Endothelial cell of umbilical vein (primary cell): ENCODE measurements at regions not wholly inside any gene's neighbourhood (a gene's known extent, or its start where the extent isn't known, plus 50 kb on each side); places are given as distances from the start of the nearest gene placed in this dataset.

Source experiments
- BruUV-seq: library from RNA; stranded (reverse); fragments of 400-500 nt; replicated peaks from 2 replicates; lab custom pipeline; 2021; lab: Mats Ljungman, UMichigan
- CTCF ChIA-PET: fragments of 300-600, 350-600 bp; sonication (Branson Sonifier 250); formaldehyde crosslinking; loops from one replicate; lab custom pipeline; 2021; ENCODE audit warnings: antibody characterized with exemption, inconsistent platforms; lab: Charles Lee
- POLR2A ChIA-PET: fragments of 300-600, 350-600 bp; sonication (Branson Sonifier 250); formaldehyde crosslinking; loops from one replicate; lab custom pipeline; 2021; ENCODE audit warnings: antibody characterized with exemption, inconsistent platforms; lab: Charles Lee
- DNase-seq: peaks from one replicate; pipeline ENCODE4 v3.0.0-alpha.2; 2011; ENCODE audit warnings: low read depth, low spot score
- FAIRE-seq: peaks from 2 replicates; lab custom pipeline; 2011; peaks lifted over from hg19 to GRCh38; lab: Jason Lieb, UNC
- H2AFZ ChIP-seq: 2 replicates; pipeline ENCODE4 v1.6.0; 2012; ENCODE audit warnings: low read depth, low read length, control low read depth, inconsistent platforms
- H3K27ac ChIP-seq: 2 replicates; pipeline ENCODE4 v1.5.1; 2011; ENCODE audit warnings: low read depth, mild to moderate bottlenecking, control low read depth, low read length, moderate library complexity; ENCODE audit not compliant: insufficient read depth
- H3K27me3 ChIP-seq, 2 experiments: 2 replicates each; pipeline versions ENCODE4 v1.6.0 to v1.6.1; 2011; ENCODE audit warnings: low read length in 2 of 2, mixed read lengths in 1 of 2; ENCODE audit not compliant: control insufficient read depth in 2 of 2, insufficient read depth in 2 of 2
- H3K36me3 ChIP-seq, 2 experiments: 2 replicates in 1 of 2; 3 replicates in 1 of 2; pipeline ENCODE4 v1.5.1; 2011; ENCODE audit warnings: low read length in 2 of 2, mild to moderate bottlenecking in 1 of 2, moderate library complexity in 1 of 2; ENCODE audit not compliant: control insufficient read depth in 2 of 2, insufficient read depth in 2 of 2; ENCODE audit errors: extremely low read depth in 1 of 2
- H3K4me1 ChIP-seq: 3 replicates; pipeline ENCODE4 v1.5.1; 2011; ENCODE audit warnings: mild to moderate bottlenecking, low read length; ENCODE audit not compliant: control insufficient read depth, insufficient read depth; ENCODE audit errors: extremely low read depth
- H3K4me2 ChIP-seq: 2 replicates; pipeline ENCODE4 v1.6.1; 2011; ENCODE audit warnings: low read length, control low read depth, mixed read lengths; ENCODE audit not compliant: insufficient read depth
- H3K4me3 ChIP-seq, 3 experiments: fragments of 200-600 bp in 1 of 3; sonication (generic), shearing (Covaris generic) in 1 of 3; replicated peaks in 1 of 3; 2 replicates each; pipeline ENCODE4 v1.5.1; 2011 to 2016; ENCODE audit warnings: control low read depth in 3 of 3, low read length in 3 of 3, mild to moderate bottlenecking in 2 of 3, inconsistent platforms in 1 of 3, low read depth in 1 of 3, moderate library complexity in 1 of 3; ENCODE audit not compliant: insufficient read depth in 1 of 3
- H3K79me2 ChIP-seq: 2 replicates; pipeline ENCODE4 v1.6.0; 2012; ENCODE audit warnings: low read length, inconsistent platforms; ENCODE audit not compliant: control insufficient read depth, insufficient read depth
- H3K9ac ChIP-seq: replicated peaks from 2 replicates; pipeline ENCODE3; 2011; ENCODE audit warnings: low read length, control low read depth; ENCODE audit not compliant: insufficient read depth; ENCODE audit errors: extremely low read depth
- H3K9me1 ChIP-seq: replicated peaks from 3 replicates; pipeline ENCODE4 v1.6.0; 2011; ENCODE audit warnings: mild to moderate bottlenecking, low read length; ENCODE audit not compliant: control insufficient read depth, insufficient read depth; ENCODE audit errors: extremely low read depth
- H3K9me3 ChIP-seq: replicated peaks from 2 replicates; pipeline ENCODE4 v1.5.1; 2012; ENCODE audit warnings: low read length, inconsistent platforms; ENCODE audit not compliant: control insufficient read depth, insufficient read depth
- H4K20me1 ChIP-seq: replicated peaks from 2 replicates; pipeline ENCODE3; 2011; ENCODE audit warnings: mild to moderate bottlenecking, low read length; ENCODE audit not compliant: control insufficient read depth, insufficient read depth; ENCODE audit errors: extremely low read depth
- EZH2 ChIP-seq: IDR thresholded peaks from 2 replicates; pipeline ENCODE4 v1.6.1; 2012; ENCODE audit warnings: borderline replicate concordance, low read depth, mild to moderate bottlenecking, moderate library complexity, low read length, inconsistent platforms; ENCODE audit not compliant: severe bottlenecking
- FOS ChIP-seq: IDR thresholded peaks from 2 replicates; pipeline ENCODE4 v1.6.1; 2011; ENCODE audit warnings: mild to moderate bottlenecking, low read length, moderate library complexity, borderline replicate concordance; ENCODE audit not compliant: insufficient read depth
- GATA2 ChIP-seq: IDR thresholded peaks from 2 replicates; pipeline ENCODE4 v1.7.0; 2011; ENCODE audit warnings: low read depth, mild to moderate bottlenecking, moderate library complexity, mixed read lengths, low read length; ENCODE audit not compliant: insufficient read length, insufficient read depth
- JUN ChIP-seq: IDR thresholded peaks from 2 replicates; pipeline ENCODE4 v1.6.1; 2011; ENCODE audit warnings: borderline replicate concordance, low read depth; ENCODE audit not compliant: insufficient read length, insufficient read depth
- MAX ChIP-seq: IDR thresholded peaks from 2 replicates; pipeline ENCODE4 v1.6.1; 2011; ENCODE audit not compliant: insufficient read depth, insufficient read length
- MYC ChIP-seq: IDR thresholded peaks from one replicate; pipeline ENCODE4 v1.6.1; 2011; ENCODE audit warnings: mild to moderate bottlenecking, low read depth, low read length
- POLR2A ChIP-seq: IDR thresholded peaks from 2 replicates; pipeline ENCODE4 v1.6.1; 2012; ENCODE audit warnings: low read depth, mild to moderate bottlenecking, control low read depth, low read length
- POLR2AphosphoS5 ChIP-seq: IDR thresholded peaks from 2 replicates; pipeline ENCODE4 v1.6.1; 2012; ENCODE audit warnings: low read depth, mild to moderate bottlenecking, control low read depth, low read length, moderate library complexity; ENCODE audit not compliant: insufficient read depth
- dilution Hi-C: fragments of 300-500 bp; cut with MboI; formaldehyde crosslinking; loops from one replicate; pipeline ENCODE4 v1.15.0; 2019; ENCODE audit warnings: low sequenced_read_pairs; ENCODE audit not compliant: extremely low pct_ligation_motif_present
- intact Hi-C: fragments of 100-400 bp; cut with micrococcal nuclease; formaldehyde crosslinking; loops from one replicate; pipeline ENCODE4 v1.10.0; 2022
- TF ChIP-seq, protein P1 (sequence below), 2 donors: IDR thresholded peaks; 1 replicate in 1 of 2; 2 replicates in 1 of 2; pipeline ENCODE4 v1.5.1; 2011; ENCODE audit warnings: low read length in 2 of 2, mild to moderate bottlenecking in 2 of 2, moderate library complexity in 2 of 2, control low read depth in 1 of 2, inconsistent platforms in 1 of 2, low read depth in 1 of 2; ENCODE audit not compliant: insufficient read depth in 1 of 2; ENCODE audit errors: extremely low read depth in 1 of 2

DNA sequence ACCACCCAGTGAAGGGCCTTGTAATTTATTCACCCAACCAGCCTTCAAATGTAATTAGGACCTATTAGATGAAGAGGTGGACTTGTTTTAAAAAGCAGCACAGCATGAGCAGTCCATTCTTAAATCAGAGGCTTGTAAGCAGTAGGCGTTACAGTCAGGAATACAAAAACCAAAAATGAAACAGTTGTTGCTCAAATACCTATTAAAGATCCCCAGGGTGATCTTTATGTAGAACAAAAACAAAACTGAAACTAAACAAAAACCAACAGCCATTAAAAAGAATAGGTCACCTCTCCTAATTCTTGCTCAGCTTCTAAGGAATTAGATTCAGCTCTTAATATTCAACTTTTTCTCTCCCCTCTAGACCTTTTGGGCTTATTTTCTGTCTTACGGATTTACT lies 104.9 kb upstream of the ST8SIA2 start:
- H4K20me1 ChIP-seq, result no peaks in the 10 kb centered on the region
- no peak for TF ChIP-seq JUN
- TF ChIP-seq MAX, result no peak
- TF ChIP-seq FOS, result no peak
- no peak for TF ChIP-seq POLR2AphosphoS5
- TF ChIP-seq, protein P1, sequence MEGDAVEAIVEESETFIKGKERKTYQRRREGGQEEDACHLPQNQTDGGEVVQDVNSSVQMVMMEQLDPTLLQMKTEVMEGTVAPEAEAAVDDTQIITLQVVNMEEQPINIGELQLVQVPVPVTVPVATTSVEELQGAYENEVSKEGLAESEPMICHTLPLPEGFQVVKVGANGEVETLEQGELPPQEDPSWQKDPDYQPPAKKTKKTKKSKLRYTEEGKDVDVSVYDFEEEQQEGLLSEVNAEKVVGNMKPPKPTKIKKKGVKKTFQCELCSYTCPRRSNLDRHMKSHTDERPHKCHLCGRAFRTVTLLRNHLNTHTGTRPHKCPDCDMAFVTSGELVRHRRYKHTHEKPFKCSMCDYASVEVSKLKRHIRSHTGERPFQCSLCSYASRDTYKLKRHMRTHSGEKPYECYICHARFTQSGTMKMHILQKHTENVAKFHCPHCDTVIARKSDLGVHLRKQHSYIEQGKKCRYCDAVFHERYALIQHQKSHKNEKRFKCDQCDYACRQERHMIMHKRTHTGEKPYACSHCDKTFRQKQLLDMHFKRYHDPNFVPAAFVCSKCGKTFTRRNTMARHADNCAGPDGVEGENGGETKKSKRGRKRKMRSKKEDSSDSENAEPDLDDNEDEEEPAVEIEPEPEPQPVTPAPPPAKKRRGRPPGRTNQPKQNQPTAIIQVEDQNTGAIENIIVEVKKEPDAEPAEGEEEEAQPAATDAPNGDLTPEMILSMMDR (IDR thresholded peaks at IDR 0.05; ENCODE audit: extremely low read depth in 1 of 2, insufficient read depth in 1 of 2, low read depth in 1 of 2, low read length in 2 of 2), result no peak
- TF ChIP-seq GATA2, result no peak
- TF ChIP-seq POLR2A, result no peak
- no peak for TF ChIP-seq EZH2
- TF ChIP-seq MYC, result no peak
- H3K4me1 ChIP-seq, result no peaks in the 10 kb centered on the region
- no peak overlapping the region for H3K4me2 ChIP-seq
- no peaks in the 10 kb centered on the region for H3K27me3 ChIP-seq
- H3K9ac ChIP-seq, result no peak overlapping the region
- no peaks in the 10 kb centered on the region for H3K9me1 ChIP-seq
- DNase-seq (no peak), FAIRE-seq (no peak)
- no peak overlapping the region for H2AFZ ChIP-seq
- no peaks in the 10 kb centered on the region for H3K36me3 ChIP-seq
- intact Hi-C loops (no loop called here), dilution Hi-C loops (no loop called here)
- BruUV-seq, result no TSS peak
- H3K27ac ChIP-seq, result no peak overlapping the region
- ChIA-PET POLR2A (no interaction called here), CTCF (no interaction called here)
- H3K4me3 ChIP-seq, result no peak overlapping the region
- no peaks in the 10 kb centered on the region for H3K9me3 ChIP-seq
- no peaks in the 10 kb centered on the region for H3K79me2 ChIP-seq
